Parathyroid adenoma (tissue), 2 donors: ENCODE measurements at regions not wholly inside any gene's neighbourhood (a gene's known extent, or its start where the extent isn't known, plus 50 kb on each side); places are given as distances from the start of the nearest gene placed in this dataset.

Source experiments
- H2AFZ ChIP-seq: fragments of 300-600 bp; sonication (generic); one replicate; pipeline ENCODE4 v1.7.0; 2017; ENCODE audit warnings: antibody characterized with exemption, mild to moderate bottlenecking
- H3K27ac ChIP-seq: fragments of 300-600 bp; sonication (generic); one replicate; pipeline ENCODE4 v1.7.0; 2017
- H3K27me3 ChIP-seq: fragments of 300-600 bp; sonication (generic); one replicate; pipeline ENCODE4 v1.7.0; 2017; ENCODE audit warnings: low read length; ENCODE audit not compliant: control insufficient read depth, insufficient read depth
- H3K36me3 ChIP-seq: fragments of 300-600 bp; sonication (generic); one replicate; pipeline ENCODE4 v1.7.0; 2017; ENCODE audit warnings: low read length; ENCODE audit not compliant: control insufficient read depth, insufficient read depth
- H3K4me1 ChIP-seq: fragments of 300-600 bp; sonication (generic); one replicate; pipeline ENCODE4 v1.7.0; 2017; ENCODE audit warnings: control low read depth
- H3K4me2 ChIP-seq: fragments of 300-600 bp; sonication (generic); one replicate; pipeline ENCODE4 v1.7.0; 2017; ENCODE audit warnings: low read length
- H3K4me3 ChIP-seq: fragments of 300-600 bp; sonication (generic); one replicate; pipeline ENCODE4 v1.7.0; 2017; ENCODE audit warnings: low read depth, low read length
- H3K79me2 ChIP-seq: fragments of 300-600 bp; sonication (generic); one replicate; pipeline ENCODE4 v1.7.0; 2017; ENCODE audit warnings: control low read depth
- H3K9ac ChIP-seq: fragments of 300-600 bp; sonication (generic); one replicate; pipeline ENCODE4 v1.7.0; 2017; ENCODE audit warnings: mild to moderate bottlenecking
- H3K9me3 ChIP-seq: fragments of 300-600 bp; sonication (generic); one replicate; pipeline ENCODE4 v1.7.0; 2017; ENCODE audit warnings: low read length; ENCODE audit not compliant: control insufficient read depth
- TF ChIP-seq, protein P1 (sequence below): fragments of 300-600 bp; sonication (generic); IDR thresholded peaks from one replicate; pipeline ENCODE4 v1.7.0; 2017; ENCODE audit warnings: antibody characterized with exemption, mild to moderate bottlenecking
- donor health status: primary hyperparathyroidism.

DNA sequence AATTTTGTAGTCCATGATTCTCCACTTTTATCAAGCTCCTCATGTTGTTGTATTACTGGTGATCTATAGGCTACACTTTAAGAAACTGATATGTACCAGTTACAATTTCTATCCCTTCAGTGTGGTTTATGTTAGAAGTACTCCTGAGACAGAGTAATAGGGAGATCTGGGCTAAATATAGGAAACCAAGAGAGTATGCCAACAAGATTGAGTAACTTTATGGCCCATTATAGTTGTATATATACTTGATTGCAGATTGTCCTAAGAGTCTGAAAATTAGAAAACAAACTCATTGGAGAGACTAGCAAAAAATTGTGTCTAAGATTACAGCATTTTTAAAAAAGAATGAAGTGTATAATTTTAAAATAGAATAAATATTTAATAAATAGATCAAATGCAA, 605.6 kb downstream of the XIRP2 start:
- no peak overlapping the region for H3K27ac ChIP-seq
- no peak overlapping the region for H2AFZ ChIP-seq
- H3K4me2 ChIP-seq = no peak overlapping the region
- no peaks in the 10 kb centered on the region for H3K36me3 ChIP-seq
- H3K79me2 ChIP-seq = no peaks in the 10 kb centered on the region
- no peaks in the 10 kb centered on the region for H3K9me3 ChIP-seq
- H3K9ac ChIP-seq = no peak overlapping the region
- no peaks in the 10 kb centered on the region for H3K27me3 ChIP-seq
- TF ChIP-seq, protein P1, sequence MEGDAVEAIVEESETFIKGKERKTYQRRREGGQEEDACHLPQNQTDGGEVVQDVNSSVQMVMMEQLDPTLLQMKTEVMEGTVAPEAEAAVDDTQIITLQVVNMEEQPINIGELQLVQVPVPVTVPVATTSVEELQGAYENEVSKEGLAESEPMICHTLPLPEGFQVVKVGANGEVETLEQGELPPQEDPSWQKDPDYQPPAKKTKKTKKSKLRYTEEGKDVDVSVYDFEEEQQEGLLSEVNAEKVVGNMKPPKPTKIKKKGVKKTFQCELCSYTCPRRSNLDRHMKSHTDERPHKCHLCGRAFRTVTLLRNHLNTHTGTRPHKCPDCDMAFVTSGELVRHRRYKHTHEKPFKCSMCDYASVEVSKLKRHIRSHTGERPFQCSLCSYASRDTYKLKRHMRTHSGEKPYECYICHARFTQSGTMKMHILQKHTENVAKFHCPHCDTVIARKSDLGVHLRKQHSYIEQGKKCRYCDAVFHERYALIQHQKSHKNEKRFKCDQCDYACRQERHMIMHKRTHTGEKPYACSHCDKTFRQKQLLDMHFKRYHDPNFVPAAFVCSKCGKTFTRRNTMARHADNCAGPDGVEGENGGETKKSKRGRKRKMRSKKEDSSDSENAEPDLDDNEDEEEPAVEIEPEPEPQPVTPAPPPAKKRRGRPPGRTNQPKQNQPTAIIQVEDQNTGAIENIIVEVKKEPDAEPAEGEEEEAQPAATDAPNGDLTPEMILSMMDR = no peak
- H3K4me3 ChIP-seq = no peak overlapping the region
- no peaks in the 10 kb centered on the region for H3K4me1 ChIP-seq

DNA sequence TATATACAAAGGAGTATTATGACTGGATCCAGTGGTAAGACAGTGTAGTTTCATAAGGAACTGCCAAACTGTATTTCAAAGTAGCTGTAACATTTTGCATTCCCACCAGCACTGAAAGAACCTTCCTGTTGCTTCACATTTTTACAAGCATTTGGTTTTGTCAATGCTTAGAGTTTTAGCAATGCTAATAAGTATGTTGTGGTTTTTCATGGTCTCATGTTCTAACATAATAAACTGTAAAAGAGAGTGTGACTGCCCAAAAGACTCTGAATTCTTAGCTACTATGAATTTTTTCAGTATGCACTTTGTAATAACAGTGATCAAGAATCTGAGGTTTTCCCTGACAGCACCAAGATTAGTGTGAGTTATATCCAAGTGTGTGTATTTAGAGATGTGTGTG, 604.2 kb downstream of the XIRP2 start:
- Histone ChIP-seq H3K9ac (no peak overlapping the region), H3K9me3 (no peaks in the 10 kb centered on the region), H3K4me3 (no peak overlapping the region), H2AFZ (no peak overlapping the region), H3K27me3 (no peaks in the 10 kb centered on the region), H3K36me3 (no peaks in the 10 kb centered on the region), H3K4me2 (no peak overlapping the region), H3K79me2 (no peaks in the 10 kb centered on the region), H3K4me1 (no peaks in the 10 kb centered on the region), H3K27ac (no peak overlapping the region)
- TF ChIP-seq, protein P1 = no peak

DNA sequence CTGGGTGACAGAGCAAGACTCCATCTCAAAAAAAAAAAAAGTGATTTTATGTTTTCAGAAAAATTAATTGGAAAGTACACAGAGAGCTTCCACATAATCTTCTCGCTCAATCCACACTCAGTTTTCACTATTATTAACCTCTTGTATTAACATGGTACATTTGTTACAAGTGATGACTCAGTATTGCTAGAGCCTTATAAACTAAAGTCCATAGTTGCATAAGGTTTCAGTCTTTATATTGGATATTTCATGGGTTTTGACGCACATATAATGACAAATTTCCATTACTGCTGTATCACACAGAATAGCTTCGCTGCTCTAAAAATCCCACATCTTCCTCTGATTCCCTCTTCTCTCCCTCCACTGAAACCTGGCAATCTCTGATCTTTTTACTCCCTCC, 603.5 kb downstream of the XIRP2 start:
- Histone ChIP-seq H2AFZ (no peak overlapping the region), H3K4me3 (no peak overlapping the region), H3K4me1 (no peaks in the 10 kb centered on the region), H3K4me2 (no peak overlapping the region), H3K9ac (no peak overlapping the region), H3K27me3 (no peaks in the 10 kb centered on the region), H3K9me3 (no peaks in the 10 kb centered on the region), H3K79me2 (no peaks in the 10 kb centered on the region), H3K27ac (no peak overlapping the region), H3K36me3 (no peaks in the 10 kb centered on the region)
- TF ChIP-seq, protein P1 = no peak

DNA sequence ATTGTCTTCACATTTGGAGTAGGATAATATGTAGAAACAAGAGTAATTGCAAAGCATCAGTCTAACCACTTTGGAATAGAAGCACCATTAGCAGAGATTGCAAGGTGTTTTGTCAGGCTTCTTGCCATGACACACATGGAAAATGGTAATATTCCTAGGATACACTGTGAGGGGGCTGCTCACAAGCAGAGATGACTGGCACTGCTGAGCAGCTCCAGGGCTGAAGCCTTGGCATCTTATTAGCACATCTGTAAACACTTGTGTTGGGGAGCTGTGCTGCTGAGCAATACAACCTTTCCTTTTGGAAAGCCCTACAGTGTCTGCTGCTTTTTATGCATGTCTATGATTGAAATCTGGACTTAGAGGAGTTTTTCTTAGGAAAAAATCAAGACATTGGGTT, 602.2 kb downstream of the XIRP2 start:
- H3K4me2 ChIP-seq = no peak overlapping the region

DNA sequence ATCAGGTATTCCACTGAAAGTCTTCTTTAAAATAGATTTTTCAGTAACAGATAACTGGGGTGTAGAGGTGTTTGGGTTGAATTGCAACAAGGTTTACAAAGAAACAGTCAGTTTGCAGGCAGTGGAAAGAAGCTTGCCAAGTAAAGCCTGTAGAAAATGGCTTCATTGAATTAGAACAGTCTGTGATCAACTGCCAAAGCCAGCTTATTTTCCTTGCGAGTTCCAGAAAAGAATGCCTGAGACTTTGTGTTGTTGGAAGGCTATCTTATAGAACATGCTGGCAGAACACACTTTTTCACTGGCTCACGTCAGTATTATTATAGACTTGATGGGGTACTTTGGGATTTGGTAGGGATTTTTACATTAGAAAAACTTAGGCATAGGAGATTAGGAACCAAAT, 601.0 kb downstream of the XIRP2 start:
- Histone ChIP-seq H3K9me3 (no peaks in the 10 kb centered on the region), H3K4me2 (no peak overlapping the region), H3K27ac (no peak overlapping the region), H3K9ac (no peak overlapping the region), H3K4me3 (no peak overlapping the region), H2AFZ (no peak overlapping the region), H3K36me3 (no peaks in the 10 kb centered on the region), H3K4me1 (no peaks in the 10 kb centered on the region), H3K79me2 (no peaks in the 10 kb centered on the region), H3K27me3 (no peaks in the 10 kb centered on the region)
- TF ChIP-seq, protein P1 = no peak

More for the DNA sequence above, 602.2 kb downstream of the XIRP2 start:
- Histone ChIP-seq H3K79me2 (no peaks in the 10 kb centered on the region), H2AFZ (no peak overlapping the region), H3K9me3 (no peaks in the 10 kb centered on the region), H3K9ac (no peak overlapping the region), H3K36me3 (no peaks in the 10 kb centered on the region), H3K27ac (no peak overlapping the region), H3K4me3 (no peak overlapping the region), H3K27me3 (no peaks in the 10 kb centered on the region), H3K4me1 (no peaks in the 10 kb centered on the region)
- TF ChIP-seq, protein P1 = no peak
